Stimulated activated naive CD8-positive, alpha-beta T cell treated with anti-CD3 and anti-CD28 coated beads, Interleukin-15, Interleukin-2, amounts not matched to agents 100 U/mL and 50 U/mL, for 24 hours (primary cell): ENCODE measurements at regions not wholly inside any gene's neighbourhood (a gene's known extent, or its start where the extent isn't known, plus 50 kb on each side); places are given as distances from the start of the nearest gene placed in this dataset.

ENCODE experiments used
- ATAC-seq: fragments of 150-1000 bp; cut with Tn5 transposase; one replicate; pipeline ENCODE4 v1.10.0; 2021
- DNase-seq: peaks from one replicate; pipeline ENCODE4 v3.0.0; 2021

DNA sequence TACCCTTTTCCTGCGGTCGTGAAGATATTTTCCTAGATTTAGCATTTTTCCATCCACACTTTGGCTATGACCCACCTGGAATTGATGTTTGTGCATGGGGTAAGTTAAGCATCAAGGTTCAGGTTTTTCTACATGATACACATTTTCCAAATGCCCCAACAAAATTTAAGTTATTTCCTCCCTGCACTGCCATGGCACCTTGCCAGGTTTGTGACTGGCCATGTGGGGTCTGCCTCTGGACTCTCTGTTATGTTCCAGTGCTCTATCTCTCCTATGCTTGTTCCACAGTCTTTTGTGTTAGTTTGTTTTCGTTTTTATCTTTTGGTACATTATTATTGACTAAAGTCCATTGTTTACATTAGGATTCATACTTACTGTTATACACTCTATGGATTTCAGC is 934.3 kb downstream of the TBC1D22A start:
- DNase-seq: no peak
- ATAC-seq: no peak

DNA sequence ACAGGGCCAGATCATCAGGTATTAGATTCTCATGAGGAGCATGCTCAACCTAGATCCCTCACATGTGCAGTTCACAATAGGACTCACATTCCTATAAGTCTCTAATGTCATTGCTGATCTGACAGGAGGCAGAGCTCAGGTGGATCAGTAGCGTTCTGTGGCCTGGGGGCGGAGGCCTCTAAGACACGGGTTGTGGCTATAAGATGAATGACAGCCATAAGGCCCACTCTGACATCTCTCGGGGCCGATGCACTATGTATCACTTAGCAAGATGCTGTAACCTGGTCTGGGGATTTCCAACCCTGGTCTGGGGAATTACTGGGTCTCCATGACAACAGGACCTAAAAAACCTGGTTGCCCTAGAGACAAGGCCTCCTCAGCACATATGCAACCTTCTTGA is 932.7 kb downstream of the TBC1D22A start:
- peak; percentile 6 for DNase-seq
- peak; percentile 19 for ATAC-seq

DNA sequence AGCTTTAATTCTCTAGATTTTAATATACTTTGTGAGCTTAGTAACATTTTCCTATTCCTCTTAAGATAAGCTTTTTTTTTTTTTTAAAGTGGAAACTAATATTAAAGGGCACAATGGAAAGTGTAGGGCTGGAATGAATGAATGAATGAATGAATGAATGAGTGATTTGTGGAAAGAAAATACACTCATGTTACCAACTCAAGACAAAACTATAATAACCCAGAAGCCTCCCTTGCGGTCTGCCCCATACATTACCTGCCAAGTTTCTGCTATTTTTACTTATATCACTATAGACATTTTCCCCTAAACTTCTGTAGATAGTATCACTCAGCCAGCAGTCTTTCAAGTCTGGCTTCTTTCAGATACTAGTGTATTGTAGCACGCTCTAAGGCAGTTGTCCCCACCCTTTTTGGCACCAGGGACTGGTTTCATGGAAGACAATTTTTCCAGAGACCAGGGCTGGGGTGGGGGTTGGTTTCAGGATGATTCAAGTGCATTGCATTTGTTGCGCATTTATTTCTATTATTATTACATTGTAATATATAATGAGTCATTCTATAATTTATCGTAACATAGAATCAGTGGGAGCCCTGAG is 932.2 kb downstream of the TBC1D22A start:
- DNase-seq: no peak
- no peak for ATAC-seq

DNA sequence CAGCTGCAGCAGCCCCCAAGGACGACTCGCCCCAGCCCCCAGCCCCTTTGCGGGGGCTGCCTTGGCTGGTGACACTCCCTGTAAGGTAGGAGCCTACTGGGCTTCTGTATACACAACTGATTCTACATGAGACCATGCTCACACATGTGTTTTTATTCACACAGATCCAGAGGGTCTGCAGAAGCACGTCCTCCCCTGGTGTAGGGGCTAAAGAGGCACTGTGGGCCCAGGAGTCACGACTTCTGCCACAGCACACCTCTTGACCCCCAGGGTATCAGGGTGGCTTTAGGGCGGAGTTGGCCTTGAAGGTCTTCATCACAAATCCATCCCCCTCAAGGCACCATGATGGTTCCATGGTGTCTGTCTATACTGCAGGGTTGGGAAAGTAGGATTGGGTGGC is 931.2 kb downstream of the TBC1D22A start:
- DNase-seq: no peak
- ATAC-seq: no peak

DNA sequence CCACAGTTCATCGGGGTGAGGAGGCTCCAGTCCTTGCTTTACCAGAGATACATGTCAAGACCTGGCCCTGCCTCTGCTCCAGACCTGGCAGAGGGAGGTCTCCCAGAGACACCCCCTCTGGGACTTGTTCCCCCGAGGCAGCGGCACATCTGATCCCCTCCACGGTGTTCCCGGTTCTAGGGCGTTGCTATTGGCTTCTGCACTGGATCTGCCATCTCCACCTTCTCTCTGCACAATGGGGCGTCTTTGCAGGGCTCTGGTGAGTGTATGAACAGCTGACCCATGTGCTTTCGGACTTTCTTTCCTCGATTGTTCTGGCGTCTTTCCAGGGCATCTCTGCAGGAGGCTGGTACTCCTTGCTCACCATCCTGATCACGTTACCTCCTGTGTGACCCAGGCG is 930.4 kb downstream of the TBC1D22A start:
- DNase-seq (no peak), ATAC-seq (no peak)

DNA sequence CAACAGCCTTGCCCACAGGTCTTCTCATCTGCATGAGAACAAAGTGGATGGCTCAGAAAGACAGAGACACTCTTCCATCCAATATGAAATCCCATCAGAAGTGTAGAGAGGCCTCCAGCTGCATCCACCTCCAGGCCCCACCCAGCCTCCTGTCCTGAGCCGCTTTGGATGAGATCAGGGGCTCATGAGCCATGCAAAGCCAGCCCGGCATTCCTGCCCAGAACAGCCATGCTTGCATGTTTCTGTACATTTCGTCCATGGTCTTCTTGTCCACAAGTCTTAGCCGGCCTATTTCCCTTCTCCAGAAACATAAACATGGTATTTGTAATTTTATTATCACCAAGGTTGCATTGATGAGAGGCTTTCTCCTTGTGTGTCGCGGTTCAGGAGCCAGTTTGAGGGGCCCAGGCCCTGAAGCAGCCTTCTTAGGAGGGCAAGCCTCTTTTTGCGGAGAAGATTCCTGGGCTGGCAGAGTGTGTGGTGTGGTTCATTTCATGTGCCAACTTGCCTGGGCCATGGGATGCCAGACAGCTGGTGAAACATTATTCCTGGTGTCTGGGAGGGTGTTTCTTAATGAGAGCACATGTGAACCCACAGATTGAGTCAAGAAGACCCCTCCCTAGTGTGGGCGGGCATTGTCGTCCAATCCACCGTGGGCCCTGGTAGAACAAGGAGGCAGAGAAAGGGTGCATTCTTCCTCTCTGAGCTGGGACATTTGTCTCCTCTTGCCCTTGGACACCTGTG is 928.9 kb downstream of the TBC1D22A start:
- ATAC-seq (no peak), DNase-seq (no peak)

DNA sequence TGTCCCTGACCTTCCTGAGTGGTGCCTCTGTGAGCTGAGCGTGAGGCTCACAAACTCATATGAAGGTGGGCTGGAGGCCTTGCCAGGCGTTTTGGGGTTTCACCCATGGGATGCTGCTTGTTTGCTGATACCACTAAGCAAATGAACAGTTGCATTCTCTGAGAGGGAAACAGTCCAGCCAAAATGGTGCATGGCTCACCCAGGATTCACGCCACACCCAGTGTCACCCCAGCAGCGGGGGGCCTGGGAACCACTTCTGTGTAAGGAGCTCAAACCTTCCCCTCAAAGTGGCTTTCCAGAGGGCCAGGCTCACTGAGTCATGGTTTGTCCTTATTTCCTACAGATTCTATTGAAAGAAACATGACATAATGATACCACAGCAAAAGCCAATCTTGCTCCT is 928.1 kb downstream of the TBC1D22A start:
- ATAC-seq (no peak), DNase-seq (no peak)

DNA sequence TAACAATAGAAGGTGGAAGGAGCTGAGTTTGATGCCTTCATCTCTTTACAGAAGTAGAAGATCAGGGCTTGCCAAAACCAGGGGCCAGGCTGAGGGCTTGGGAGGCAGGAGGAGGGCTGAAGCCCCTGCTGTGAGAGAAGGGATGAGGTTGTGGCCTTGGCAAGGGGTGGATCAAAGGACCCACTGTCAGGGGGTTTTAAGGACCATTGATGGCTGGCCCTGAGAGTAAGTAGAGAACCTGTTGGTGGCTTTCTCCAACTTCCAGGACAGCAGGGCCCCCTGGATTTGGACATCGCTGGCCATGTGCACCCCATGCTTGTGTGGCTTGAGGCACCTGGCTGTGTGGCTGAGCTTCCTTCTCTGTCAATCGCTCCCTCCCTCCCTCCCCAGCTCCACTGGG is 927.7 kb downstream of the TBC1D22A start:
- ATAC-seq: no peak
- no peak for DNase-seq

DNA sequence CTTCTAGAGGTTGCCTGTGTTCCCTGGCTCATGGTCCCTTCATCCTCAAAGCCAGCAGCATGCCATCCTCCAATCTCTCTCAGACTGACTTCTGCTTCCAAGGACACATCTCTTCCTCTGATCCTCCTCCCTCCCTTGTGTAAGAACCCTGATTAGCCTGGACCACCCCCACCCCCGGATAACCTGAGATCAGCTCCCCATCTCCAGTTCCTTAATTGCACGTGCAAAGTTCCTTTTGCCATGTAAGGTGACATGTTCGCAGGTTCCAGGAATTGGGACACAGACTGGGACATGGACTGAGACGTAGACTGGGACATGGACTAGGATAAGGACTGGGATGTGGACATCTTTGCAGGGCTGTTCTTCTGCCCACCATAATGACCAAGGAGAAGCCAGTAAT is 925.3 kb downstream of the TBC1D22A start:
- ATAC-seq (no peak), DNase-seq (no peak)

DNA sequence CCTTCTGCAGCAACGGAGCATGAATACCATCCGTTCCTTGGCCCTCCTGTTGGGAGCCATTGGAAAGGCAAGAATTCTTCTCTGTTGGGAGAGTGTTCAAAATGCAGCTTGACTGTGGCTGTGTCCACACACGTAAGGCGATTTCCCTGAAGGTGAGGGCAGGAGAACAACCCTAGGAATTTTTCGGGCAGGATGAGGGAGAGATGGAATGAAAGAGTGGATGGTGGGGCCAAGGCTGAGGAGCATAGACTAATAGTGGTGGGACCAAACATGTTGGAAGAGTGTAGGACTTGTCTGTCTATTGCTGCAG is 924.9 kb downstream of the TBC1D22A start:
- ATAC-seq (no peak), DNase-seq (no peak)

DNA sequence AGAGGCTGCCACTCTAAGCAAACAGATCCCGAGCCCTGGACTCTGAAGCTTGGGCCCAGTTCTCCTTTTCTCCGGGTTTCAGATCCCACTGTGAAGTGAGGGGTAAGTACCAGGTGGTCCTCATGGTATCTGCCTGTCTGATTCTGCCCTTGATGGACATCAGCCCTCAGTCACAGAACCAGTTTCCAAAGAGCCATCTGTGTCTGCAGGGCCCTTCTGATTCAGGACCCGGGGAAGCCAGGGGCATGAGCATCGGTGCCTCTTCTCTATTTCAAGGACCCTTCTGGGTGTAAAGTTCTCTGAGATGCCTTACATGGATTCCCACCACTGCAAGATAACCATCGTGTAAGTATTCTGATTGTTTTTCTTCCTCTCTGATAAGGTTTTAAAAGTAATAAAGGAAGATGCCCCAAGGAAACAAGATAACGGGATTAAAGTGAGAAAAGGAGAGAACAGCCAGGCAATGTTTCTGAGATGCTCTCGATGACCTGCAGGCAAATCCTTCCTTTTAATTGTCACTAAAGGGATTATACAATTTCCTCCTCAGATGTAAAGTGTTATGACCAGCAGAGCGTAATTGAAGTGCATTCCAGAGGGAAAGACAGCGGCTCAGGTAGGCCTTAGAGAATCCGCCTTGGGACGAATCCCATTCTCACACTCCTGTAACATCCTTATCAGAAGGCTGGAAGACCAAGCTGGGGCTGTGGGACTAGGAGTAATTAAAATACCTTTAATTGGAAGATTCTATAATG is 924.3 kb downstream of the TBC1D22A start:
- ATAC-seq: no peak
- DNase-seq: no peak

DNA sequence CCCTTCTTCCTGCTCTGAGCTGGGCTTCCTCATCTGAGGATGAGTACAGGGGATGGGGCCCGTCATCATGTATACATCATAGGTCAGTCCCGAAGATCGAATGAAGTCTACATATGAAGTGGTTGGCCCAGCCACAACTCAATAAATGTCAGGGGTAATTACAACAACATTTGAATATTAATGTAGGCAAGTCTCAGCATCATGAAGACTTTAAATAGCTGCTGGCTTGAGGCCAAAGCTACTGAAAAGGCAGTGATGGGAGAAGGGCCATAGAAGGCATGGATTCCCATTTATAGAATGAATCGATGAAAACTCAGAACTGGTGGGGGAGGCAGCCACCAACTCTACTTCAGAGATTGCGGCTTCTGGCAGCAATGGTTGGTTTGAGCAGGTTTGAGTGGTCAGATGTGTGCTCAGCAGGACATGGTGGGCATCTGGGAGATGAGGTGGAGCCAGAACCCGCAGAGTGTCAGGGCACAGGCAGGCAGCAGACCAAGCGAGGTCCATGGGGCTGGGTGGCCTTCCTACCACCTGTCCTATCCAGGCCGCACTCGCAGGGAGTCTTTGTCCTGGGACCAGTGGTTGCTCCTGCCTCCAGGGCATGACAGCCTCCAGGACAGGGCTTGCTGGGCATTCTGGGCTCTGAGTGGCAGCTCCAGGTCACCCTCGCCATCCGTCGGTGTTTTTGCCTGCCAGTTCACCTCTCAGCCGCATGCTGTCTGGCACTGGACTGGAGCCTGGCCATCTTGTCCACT is 919.1 kb downstream of the TBC1D22A start:
- no peak for ATAC-seq
- no peak for DNase-seq

DNA sequence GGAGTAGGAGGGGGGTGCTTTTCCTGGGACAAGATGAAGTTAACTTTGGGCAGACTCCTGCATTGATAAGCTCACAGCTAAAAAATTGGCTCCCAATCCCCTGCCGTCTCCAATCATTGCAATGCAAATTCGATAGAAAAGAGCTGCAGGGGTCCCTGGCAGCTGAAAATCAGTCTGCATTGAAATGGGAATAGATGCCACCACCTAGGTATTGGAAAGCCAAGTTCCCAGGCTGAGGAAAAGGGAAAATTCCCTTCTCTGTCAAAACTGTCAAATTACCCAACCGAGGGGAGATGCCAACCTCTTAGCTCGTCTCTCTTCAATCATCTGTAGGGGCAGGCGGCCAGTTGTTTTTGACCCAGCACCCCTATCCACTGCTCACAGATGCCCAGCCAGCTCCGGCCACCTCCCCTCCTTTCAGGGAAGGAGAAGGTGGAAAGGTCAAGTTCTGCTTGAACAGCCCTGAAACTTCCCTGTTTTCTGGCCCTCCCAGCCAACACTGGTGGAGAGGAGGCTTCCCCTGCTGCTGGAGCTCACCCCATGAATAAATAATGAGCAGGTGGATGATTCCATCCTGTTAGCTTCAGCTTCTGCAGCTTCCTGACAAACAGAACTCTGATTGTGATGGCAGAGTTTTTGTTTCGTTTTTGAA is 916.3 kb downstream of the TBC1D22A start:
- no peak for DNase-seq

DNA sequence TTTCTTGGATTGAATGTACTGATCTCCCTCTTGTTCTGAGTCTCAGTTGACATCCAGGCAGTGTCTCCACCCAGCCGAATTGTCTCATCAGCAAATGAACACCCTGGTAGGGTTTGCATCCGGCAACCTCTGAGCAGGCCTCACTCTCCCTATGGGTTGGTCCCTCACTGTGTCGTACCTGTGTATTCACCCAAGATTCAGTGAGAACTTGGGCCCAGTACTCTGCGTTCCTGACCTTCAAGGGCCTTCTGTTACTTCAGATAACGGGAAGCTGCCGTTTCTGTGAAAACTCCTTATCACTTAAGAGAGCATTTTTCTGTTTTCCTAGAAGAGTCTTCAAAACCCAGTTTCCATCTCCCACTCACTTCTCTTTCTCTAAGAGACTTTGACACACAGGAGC is 915.6 kb downstream of the TBC1D22A start:
- DNase-seq (no peak), ATAC-seq (no peak)

More for the DNA sequence above, 916.3 kb downstream of the TBC1D22A start:
- no peak for ATAC-seq

DNA sequence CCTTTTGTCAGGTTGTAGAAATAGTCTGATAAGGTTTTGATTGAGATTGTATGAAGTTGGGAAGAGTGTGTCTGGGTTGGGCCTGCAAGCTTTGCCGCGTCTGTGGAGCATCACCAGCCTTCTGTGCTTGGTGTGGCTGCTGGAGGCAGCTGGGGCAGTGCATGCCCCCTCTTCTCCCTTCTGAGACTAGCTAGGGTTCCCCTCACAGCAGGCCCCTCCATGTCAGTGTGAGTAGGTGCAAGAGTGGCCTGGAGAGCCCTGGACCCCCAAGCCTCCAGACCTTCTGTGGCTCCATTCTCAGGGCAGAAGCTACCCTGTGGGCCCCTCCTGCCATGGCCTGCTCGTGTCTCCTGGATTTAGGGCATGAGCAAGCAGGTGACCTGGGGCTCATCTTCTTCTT is 914.2 kb downstream of the TBC1D22A start:
- no peak for ATAC-seq
- no peak for DNase-seq

DNA sequence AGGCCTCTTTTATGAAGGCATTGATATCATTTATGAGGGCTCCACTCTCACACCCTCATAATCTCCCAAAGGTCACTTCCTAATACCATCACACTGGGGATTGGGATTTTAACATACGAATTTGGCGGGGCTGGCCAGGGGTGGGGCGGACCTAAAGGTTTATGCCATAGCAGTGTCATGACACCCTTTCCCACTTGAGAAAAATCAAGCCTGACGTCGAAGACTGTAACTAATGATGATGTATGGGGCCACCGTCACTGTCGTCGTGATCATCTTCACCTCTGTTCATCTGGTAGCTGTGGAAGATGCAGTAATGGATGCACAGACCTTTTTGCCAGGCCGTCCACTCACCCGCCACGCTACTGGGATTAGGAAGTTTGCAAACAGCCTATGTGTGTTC is 912.1 kb downstream of the TBC1D22A start:
- ATAC-seq (no peak), DNase-seq (no peak)

DNA sequence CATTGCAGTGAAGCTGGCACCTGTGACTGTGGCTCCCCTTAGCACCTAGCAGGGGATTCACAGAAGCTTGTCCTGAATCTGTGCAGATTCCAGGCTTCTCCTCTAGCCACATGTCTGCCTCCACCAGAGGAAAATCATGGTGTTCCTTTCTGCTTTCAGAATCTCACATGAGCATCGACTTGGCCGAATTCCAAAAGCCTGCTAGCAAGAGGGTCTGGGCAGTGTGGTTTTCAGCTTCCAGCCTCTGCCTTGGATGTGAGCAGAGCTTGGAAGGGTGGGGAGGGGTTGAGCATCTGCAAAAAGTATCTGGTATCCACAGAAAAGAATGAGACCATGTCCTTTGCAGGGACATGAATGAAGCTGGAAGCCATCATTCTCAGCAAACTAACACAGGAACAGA is 911.1 kb downstream of the TBC1D22A start:
- no peak for DNase-seq
- ATAC-seq: no peak

DNA sequence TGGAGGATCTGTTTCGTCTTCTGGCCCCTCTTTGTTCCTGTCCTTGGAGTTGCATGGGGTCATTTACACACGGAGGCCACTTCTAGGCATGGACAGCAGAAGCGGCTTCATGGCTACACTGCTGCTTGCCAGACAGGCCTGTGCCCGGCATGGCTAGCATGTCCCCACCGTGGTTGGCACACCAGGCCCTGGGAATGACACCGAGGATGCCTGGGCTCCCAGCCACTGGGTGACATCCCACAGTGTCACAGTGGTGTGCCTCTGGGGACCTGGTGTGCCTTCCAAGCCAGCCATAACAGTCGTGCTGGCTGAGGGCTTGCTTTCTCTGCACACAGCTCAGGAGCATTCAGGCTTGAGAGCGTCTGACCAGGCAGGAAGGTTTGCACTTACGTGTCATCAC is 910.1 kb downstream of the TBC1D22A start:
- DNase-seq (no peak), ATAC-seq (no peak)

DNA sequence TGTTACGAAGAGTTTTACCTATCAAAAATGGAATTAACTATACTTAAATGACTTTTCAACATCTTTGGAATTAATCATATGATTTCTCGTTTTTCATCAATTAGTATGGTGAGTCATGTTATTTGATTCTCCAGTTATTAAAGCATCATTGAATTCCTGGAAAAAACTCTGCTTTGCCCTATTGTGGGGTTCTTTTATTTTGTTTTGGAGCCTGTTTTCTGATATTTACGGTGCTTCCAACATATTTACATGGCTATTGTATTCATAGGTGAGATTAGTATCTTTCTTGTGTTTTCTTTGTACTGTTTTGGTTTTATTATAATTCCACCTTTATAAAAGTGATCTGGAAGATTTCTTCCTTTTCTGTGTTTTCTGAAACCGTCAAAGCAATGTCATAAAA is 902.7 kb downstream of the TBC1D22A start:
- DNase-seq (no peak), ATAC-seq (no peak)

DNA sequence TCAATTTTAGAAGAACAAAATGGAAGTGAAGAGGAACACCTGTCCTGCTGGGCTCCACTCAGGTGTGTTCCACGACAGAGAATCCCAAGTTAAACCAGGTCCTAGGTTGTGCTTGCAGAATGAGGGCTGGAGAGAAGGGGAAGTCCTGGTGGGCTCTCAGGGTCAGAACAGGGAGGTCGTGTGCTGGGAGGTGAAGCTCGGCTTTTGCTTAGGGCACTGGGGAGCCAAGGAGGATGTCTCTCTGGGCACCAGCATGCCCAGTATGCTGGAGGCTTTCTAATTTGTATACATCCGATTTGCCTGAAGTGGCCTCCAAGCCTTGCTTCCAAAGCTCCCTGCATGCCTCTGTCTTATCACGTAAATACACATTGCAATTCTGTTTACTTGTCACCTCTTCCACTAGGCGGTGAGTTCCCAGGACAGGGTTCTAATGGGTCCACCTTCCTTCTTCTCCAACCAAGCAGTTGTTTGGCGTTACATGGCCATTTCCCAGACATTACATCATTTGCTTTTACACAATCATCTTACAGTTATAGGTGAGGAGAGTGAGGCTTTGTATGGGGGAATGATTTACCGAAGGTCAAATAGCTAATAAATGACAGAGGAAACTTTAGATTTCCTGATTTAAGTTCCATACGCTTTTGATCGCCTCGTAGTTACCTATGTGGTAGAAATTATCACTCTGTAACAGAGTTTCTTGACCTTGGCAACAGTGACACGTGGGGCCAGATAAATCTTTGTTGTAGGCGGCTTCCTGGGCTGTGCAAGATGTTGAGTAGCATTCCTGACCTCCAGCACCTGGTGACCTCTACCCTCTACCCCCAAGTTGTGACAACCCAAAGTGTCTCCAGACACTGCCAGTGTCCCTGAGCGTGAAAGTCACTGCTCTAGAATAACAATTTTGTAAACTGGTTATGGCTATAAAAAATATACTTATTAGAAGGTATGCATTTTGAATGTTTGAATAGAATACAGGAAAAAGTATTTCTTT is 901.5 kb downstream of the TBC1D22A start:
- no peak for DNase-seq
- no peak for ATAC-seq
